Endothelial cell of umbilical vein (primary cell): ENCODE measurements at regions not wholly inside any gene's neighbourhood (a gene's known extent, or its start where the extent isn't known, plus 50 kb on each side); places are given as distances from the start of the nearest gene placed in this dataset.

Experiments used
- BruUV-seq: library from RNA; stranded (reverse); fragments of 400-500 nt; replicated peaks from 2 replicates; lab custom pipeline; 2021; lab: Mats Ljungman, UMichigan
- CTCF ChIA-PET: fragments of 300-600, 350-600 bp; sonication (Branson Sonifier 250); formaldehyde crosslinking; loops from one replicate; lab custom pipeline; 2021; ENCODE audit warnings: antibody characterized with exemption, inconsistent platforms; lab: Charles Lee
- POLR2A ChIA-PET: fragments of 300-600, 350-600 bp; sonication (Branson Sonifier 250); formaldehyde crosslinking; loops from one replicate; lab custom pipeline; 2021; ENCODE audit warnings: antibody characterized with exemption, inconsistent platforms; lab: Charles Lee
- DNase-seq: peaks from one replicate; pipeline ENCODE4 v3.0.0-alpha.2; 2011; ENCODE audit warnings: low read depth, low spot score
- FAIRE-seq: peaks from 2 replicates; lab custom pipeline; 2011; peaks lifted over from hg19 to GRCh38; lab: Jason Lieb, UNC
- H2AFZ ChIP-seq: 2 replicates; pipeline ENCODE4 v1.6.0; 2012; ENCODE audit warnings: low read depth, low read length, control low read depth, inconsistent platforms
- H3K27ac ChIP-seq: 2 replicates; pipeline ENCODE4 v1.5.1; 2011; ENCODE audit warnings: low read depth, mild to moderate bottlenecking, control low read depth, low read length, moderate library complexity; ENCODE audit not compliant: insufficient read depth
- H3K27me3 ChIP-seq, 2 experiments: 2 replicates each; pipeline versions ENCODE4 v1.6.0 to v1.6.1; 2011; ENCODE audit warnings: low read length in 2 of 2, mixed read lengths in 1 of 2; ENCODE audit not compliant: control insufficient read depth in 2 of 2, insufficient read depth in 2 of 2
- H3K36me3 ChIP-seq, 2 experiments: 2 replicates in 1 of 2; 3 replicates in 1 of 2; pipeline ENCODE4 v1.5.1; 2011; ENCODE audit warnings: low read length in 2 of 2, mild to moderate bottlenecking in 1 of 2, moderate library complexity in 1 of 2; ENCODE audit not compliant: control insufficient read depth in 2 of 2, insufficient read depth in 2 of 2; ENCODE audit errors: extremely low read depth in 1 of 2
- H3K4me1 ChIP-seq: 3 replicates; pipeline ENCODE4 v1.5.1; 2011; ENCODE audit warnings: mild to moderate bottlenecking, low read length; ENCODE audit not compliant: control insufficient read depth, insufficient read depth; ENCODE audit errors: extremely low read depth
- H3K4me2 ChIP-seq: 2 replicates; pipeline ENCODE4 v1.6.1; 2011; ENCODE audit warnings: low read length, control low read depth, mixed read lengths; ENCODE audit not compliant: insufficient read depth
- H3K4me3 ChIP-seq, 3 experiments: fragments of 200-600 bp in 1 of 3; sonication (generic), shearing (Covaris generic) in 1 of 3; replicated peaks in 1 of 3; 2 replicates each; pipeline ENCODE4 v1.5.1; 2011 to 2016; ENCODE audit warnings: control low read depth in 3 of 3, low read length in 3 of 3, mild to moderate bottlenecking in 2 of 3, inconsistent platforms in 1 of 3, low read depth in 1 of 3, moderate library complexity in 1 of 3; ENCODE audit not compliant: insufficient read depth in 1 of 3
- H3K79me2 ChIP-seq: 2 replicates; pipeline ENCODE4 v1.6.0; 2012; ENCODE audit warnings: low read length, inconsistent platforms; ENCODE audit not compliant: control insufficient read depth, insufficient read depth
- H3K9ac ChIP-seq: replicated peaks from 2 replicates; pipeline ENCODE3; 2011; ENCODE audit warnings: low read length, control low read depth; ENCODE audit not compliant: insufficient read depth; ENCODE audit errors: extremely low read depth
- H3K9me1 ChIP-seq: replicated peaks from 3 replicates; pipeline ENCODE4 v1.6.0; 2011; ENCODE audit warnings: mild to moderate bottlenecking, low read length; ENCODE audit not compliant: control insufficient read depth, insufficient read depth; ENCODE audit errors: extremely low read depth
- H3K9me3 ChIP-seq: replicated peaks from 2 replicates; pipeline ENCODE4 v1.5.1; 2012; ENCODE audit warnings: low read length, inconsistent platforms; ENCODE audit not compliant: control insufficient read depth, insufficient read depth
- H4K20me1 ChIP-seq: replicated peaks from 2 replicates; pipeline ENCODE3; 2011; ENCODE audit warnings: mild to moderate bottlenecking, low read length; ENCODE audit not compliant: control insufficient read depth, insufficient read depth; ENCODE audit errors: extremely low read depth
- EZH2 ChIP-seq: IDR thresholded peaks from 2 replicates; pipeline ENCODE4 v1.6.1; 2012; ENCODE audit warnings: borderline replicate concordance, low read depth, mild to moderate bottlenecking, moderate library complexity, low read length, inconsistent platforms; ENCODE audit not compliant: severe bottlenecking
- FOS ChIP-seq: IDR thresholded peaks from 2 replicates; pipeline ENCODE4 v1.6.1; 2011; ENCODE audit warnings: mild to moderate bottlenecking, low read length, moderate library complexity, borderline replicate concordance; ENCODE audit not compliant: insufficient read depth
- GATA2 ChIP-seq: IDR thresholded peaks from 2 replicates; pipeline ENCODE4 v1.7.0; 2011; ENCODE audit warnings: low read depth, mild to moderate bottlenecking, moderate library complexity, mixed read lengths, low read length; ENCODE audit not compliant: insufficient read length, insufficient read depth
- JUN ChIP-seq: IDR thresholded peaks from 2 replicates; pipeline ENCODE4 v1.6.1; 2011; ENCODE audit warnings: borderline replicate concordance, low read depth; ENCODE audit not compliant: insufficient read length, insufficient read depth
- MYC ChIP-seq: IDR thresholded peaks from one replicate; pipeline ENCODE4 v1.6.1; 2011; ENCODE audit warnings: mild to moderate bottlenecking, low read depth, low read length
- POLR2A ChIP-seq: IDR thresholded peaks from 2 replicates; pipeline ENCODE4 v1.6.1; 2012; ENCODE audit warnings: low read depth, mild to moderate bottlenecking, control low read depth, low read length
- POLR2AphosphoS5 ChIP-seq: IDR thresholded peaks from 2 replicates; pipeline ENCODE4 v1.6.1; 2012; ENCODE audit warnings: low read depth, mild to moderate bottlenecking, control low read depth, low read length, moderate library complexity; ENCODE audit not compliant: insufficient read depth
- dilution Hi-C: fragments of 300-500 bp; cut with MboI; formaldehyde crosslinking; loops from one replicate; pipeline ENCODE4 v1.15.0; 2019; ENCODE audit warnings: low sequenced_read_pairs; ENCODE audit not compliant: extremely low pct_ligation_motif_present
- intact Hi-C: fragments of 100-400 bp; cut with micrococcal nuclease; formaldehyde crosslinking; loops from one replicate; pipeline ENCODE4 v1.10.0; 2022
- TF ChIP-seq, protein P1 (sequence below), 2 donors: IDR thresholded peaks; 1 replicate in 1 of 2; 2 replicates in 1 of 2; pipeline ENCODE4 v1.5.1; 2011; ENCODE audit warnings: low read length in 2 of 2, mild to moderate bottlenecking in 2 of 2, moderate library complexity in 2 of 2, control low read depth in 1 of 2, inconsistent platforms in 1 of 2, low read depth in 1 of 2; ENCODE audit not compliant: insufficient read depth in 1 of 2; ENCODE audit errors: extremely low read depth in 1 of 2
- TF ChIP-seq, protein P2 (sequence below): IDR thresholded peaks from 2 replicates; pipeline ENCODE4 v1.6.1; 2011; ENCODE audit not compliant: insufficient read depth, insufficient read length

DNA sequence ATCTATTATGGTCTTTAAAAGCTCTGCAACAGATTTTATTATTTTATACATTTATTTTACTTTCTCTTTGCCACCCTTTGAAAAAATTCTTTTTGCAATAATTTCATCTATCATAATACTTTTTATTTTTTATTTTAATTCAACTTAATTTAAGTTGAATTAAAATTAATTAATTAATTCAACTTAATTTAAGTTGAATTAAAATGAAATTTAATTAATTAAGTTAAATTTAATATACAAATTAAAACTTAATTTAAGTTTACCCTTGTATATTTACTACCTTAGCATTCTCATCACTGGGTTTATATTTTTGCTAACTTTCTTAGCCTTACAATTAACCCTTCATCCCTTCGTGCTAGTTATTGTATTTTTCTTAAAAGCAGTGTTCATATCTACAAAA lies 301.4 kb downstream of the SLITRK5 start:
- CTCF ChIA-PET, result interaction anchor here (1.2 kb wide), 1 partner anchor 12 kb away, joined by 3 read pairs; no protein-coding TSS in a partner anchor
- BruUV-seq, result no TSS peak

DNA sequence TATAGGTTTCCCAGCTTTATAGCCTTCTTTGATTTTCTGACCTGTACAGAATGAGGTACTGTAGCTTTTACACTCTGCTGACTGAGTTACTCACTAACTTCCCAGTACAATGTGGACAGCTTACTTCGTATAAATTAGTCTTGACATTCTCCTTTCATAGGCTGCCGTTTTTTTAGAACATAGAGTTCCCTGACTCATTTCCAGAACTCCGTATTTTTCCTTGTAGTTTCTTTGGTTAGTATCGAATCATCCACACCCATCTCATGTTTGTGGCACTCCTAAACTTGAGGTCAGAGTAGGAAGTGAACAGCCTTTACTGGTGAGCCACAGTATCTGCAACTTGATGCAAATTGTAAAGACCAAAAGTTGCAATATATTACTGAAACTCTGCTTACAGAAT lies 303.9 kb downstream of the SLITRK5 start:
- no peaks in the 10 kb centered on the region for H3K27me3 ChIP-seq
- H3K4me2 ChIP-seq, result no peak overlapping the region
- H3K79me2 ChIP-seq, result no peaks in the 10 kb centered on the region
- FAIRE-seq (no peak), DNase-seq (no peak)
- CTCF ChIA-PET, result no interaction called here
- no TSS peak for BruUV-seq
- TF ChIP-seq EZH2 (no peak), POLR2A (no peak), POLR2AphosphoS5 (no peak), MYC (no peak), GATA2 (no peak), JUN (no peak), FOS (no peak)
- TF ChIP-seq, protein P1, sequence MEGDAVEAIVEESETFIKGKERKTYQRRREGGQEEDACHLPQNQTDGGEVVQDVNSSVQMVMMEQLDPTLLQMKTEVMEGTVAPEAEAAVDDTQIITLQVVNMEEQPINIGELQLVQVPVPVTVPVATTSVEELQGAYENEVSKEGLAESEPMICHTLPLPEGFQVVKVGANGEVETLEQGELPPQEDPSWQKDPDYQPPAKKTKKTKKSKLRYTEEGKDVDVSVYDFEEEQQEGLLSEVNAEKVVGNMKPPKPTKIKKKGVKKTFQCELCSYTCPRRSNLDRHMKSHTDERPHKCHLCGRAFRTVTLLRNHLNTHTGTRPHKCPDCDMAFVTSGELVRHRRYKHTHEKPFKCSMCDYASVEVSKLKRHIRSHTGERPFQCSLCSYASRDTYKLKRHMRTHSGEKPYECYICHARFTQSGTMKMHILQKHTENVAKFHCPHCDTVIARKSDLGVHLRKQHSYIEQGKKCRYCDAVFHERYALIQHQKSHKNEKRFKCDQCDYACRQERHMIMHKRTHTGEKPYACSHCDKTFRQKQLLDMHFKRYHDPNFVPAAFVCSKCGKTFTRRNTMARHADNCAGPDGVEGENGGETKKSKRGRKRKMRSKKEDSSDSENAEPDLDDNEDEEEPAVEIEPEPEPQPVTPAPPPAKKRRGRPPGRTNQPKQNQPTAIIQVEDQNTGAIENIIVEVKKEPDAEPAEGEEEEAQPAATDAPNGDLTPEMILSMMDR (IDR thresholded peaks at IDR 0.05; ENCODE audit: extremely low read depth in 1 of 2, insufficient read depth in 1 of 2, low read depth in 1 of 2, low read length in 2 of 2), result no peak
- TF ChIP-seq, protein P2, sequence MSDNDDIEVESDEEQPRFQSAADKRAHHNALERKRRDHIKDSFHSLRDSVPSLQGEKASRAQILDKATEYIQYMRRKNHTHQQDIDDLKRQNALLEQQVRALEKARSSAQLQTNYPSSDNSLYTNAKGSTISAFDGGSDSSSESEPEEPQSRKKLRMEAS, result no peak
- no peaks in the 10 kb centered on the region for H3K36me3 ChIP-seq
- no peaks in the 10 kb centered on the region for H4K20me1 ChIP-seq
- dilution Hi-C loops (no loop called here), intact Hi-C loops (no loop called here)
- H3K9me3 ChIP-seq, result no peaks in the 10 kb centered on the region
- H3K4me3 ChIP-seq, result no peak overlapping the region
- H3K4me1 ChIP-seq, result no peaks in the 10 kb centered on the region
- H2AFZ ChIP-seq, result no peak overlapping the region
- POLR2A ChIA-PET, result no interaction called here
- no peaks in the 10 kb centered on the region for H3K9me1 ChIP-seq
- no peak overlapping the region for H3K27ac ChIP-seq
- H3K9ac ChIP-seq, result no peak overlapping the region

More for the DNA sequence above, 301.4 kb downstream of the SLITRK5 start:
- intact Hi-C loops, result no loop called here
- Histone ChIP-seq H3K9me1 (no peaks in the 10 kb centered on the region), H3K36me3 (no peaks in the 10 kb centered on the region), H3K4me1 (no peaks in the 10 kb centered on the region), H3K27ac (no peak overlapping the region), H3K9me3 (no peaks in the 10 kb centered on the region), H3K27me3 (no peaks in the 10 kb centered on the region), H3K4me3 (no peak overlapping the region), H3K4me2 (no peak overlapping the region), H2AFZ (no peak overlapping the region), H4K20me1 (no peaks in the 10 kb centered on the region), H3K79me2 (no peaks in the 10 kb centered on the region), H3K9ac (no peak overlapping the region)
- dilution Hi-C loops, result no loop called here
- no peak for DNase-seq
- TF ChIP-seq, protein P2, result no peak
- TF ChIP-seq, protein P1 (IDR thresholded peaks at IDR 0.05; ENCODE audit: extremely low read depth in 1 of 2, insufficient read depth in 1 of 2, low read depth in 1 of 2, low read length in 2 of 2), result no peak
- FAIRE-seq, result no peak
- POLR2A ChIA-PET, result no interaction called here
